GM19452 (cell line): ENCODE measurements at regions not wholly inside any gene's neighbourhood (a gene's known extent, or its start where the extent isn't known, plus 50 kb on each side); places are given as distances from the start of the nearest gene placed in this dataset.

Experiments
- ATAC-seq: cut with Tn5 transposase; IDR thresholded peaks from one replicate; pipeline ENCODE4 v1.9.1; 2021; ENCODE audit not compliant: unreplicated experiment

GRCh38 chr2:47620770-47621437, 50.1 kb upstream of the KCNK12 start:
- no peak for ATAC-seq
